ENCODE measurements at regions not wholly inside any gene's neighbourhood (a gene's known extent, or its start where the extent isn't known, plus 50 kb on each side); places are given as distances from the start of the nearest gene placed in this dataset.

DNA sequence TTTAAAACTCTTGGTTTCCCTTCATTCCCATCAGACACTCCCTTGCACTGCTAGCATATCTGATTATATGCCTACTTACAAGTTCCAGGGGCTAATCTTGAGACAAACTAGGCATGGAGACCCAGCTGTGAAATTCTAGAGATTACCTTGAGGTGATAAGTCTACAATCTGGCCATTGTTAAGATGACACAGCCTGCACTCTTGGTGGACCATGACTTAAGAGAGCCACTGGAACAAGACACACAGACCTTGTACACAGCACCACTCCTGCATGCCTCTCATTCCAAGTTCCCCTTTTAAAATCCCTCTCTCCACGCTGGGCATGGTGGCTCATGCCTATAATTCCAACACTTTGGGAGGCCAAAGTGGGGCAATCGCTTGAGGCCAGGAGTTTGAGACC, 387.2 kb upstream of the DCC start:
- no peak for TF ChIP-seq CTCF (IDR thresholded peaks at IDR 0.05; ENCODE audit: control insufficient read depth, extremely low read depth, insufficient read depth)
- no peak overlapping the region for H3K4me3 ChIP-seq (ENCODE audit: low read depth, low read length)
- DNase-seq (ENCODE audit: low read depth), result no peak

GRCh38 chr18:51953521-51953920, 386.5 kb upstream of the DCC start:
- no peak for DNase-seq (ENCODE audit: low read depth)
- no peak for TF ChIP-seq CTCF (IDR thresholded peaks at IDR 0.05; ENCODE audit: control insufficient read depth, extremely low read depth, insufficient read depth)
- no peak overlapping the region for H3K4me3 ChIP-seq (ENCODE audit: low read depth, low read length)

DNA sequence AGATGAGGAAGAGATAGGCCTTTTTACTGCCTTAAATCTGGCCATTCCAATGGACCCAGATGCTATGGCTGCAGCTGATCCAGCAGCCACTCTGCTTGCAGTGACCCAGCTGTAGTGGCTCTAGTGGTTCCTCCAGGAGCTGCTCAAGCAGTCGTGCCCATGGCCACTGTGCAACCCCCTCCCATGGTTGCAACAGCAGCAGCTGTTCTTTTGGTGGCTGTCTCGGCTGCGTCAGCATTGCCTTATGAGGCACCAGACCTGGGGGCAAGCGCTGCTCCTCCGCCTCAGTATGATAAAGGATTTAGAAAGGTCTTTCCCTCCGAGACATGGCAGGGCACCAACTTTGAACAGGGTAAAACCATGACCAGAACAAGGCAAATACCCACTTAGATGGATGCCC, 384.9 kb upstream of the DCC start:
- no peak overlapping the region for H3K4me3 ChIP-seq (ENCODE audit: low read depth, low read length)
- no peak for DNase-seq (ENCODE audit: low read depth)
- TF ChIP-seq CTCF (IDR thresholded peaks at IDR 0.05; ENCODE audit: control insufficient read depth, extremely low read depth, insufficient read depth), result no peak

DNA sequence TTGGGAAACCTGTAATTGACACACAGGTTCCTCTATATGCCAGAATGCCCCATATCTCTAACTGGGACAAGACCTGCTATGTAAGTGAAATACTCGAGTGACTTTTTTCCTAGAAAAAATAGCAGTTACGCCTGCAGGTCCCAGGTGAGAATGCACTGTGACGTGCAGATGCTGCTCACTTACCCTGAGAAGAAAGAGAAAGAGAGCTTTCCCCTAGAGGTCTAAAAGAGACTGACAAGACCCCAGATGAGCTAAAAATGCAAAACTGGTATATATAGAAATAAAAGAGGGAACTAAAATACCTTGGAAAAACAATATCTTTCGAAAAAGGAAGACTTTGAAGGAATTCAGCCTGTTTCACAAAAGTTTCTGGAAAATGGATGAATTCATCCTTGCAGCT, 383.0 kb upstream of the DCC start:
- no peak for DNase-seq (ENCODE audit: low read depth)
- TF ChIP-seq CTCF (IDR thresholded peaks at IDR 0.05; ENCODE audit: control insufficient read depth, extremely low read depth, insufficient read depth), result no peak
- H3K4me3 ChIP-seq (ENCODE audit: low read depth, low read length), result no peak overlapping the region

GRCh38 chr18:51980101-51980500, 359.9 kb upstream of the DCC start:
- no peak overlapping the region for H3K4me3 ChIP-seq (ENCODE audit: low read depth, low read length)
- no peak for TF ChIP-seq CTCF (IDR thresholded peaks at IDR 0.05; ENCODE audit: control insufficient read depth, extremely low read depth, insufficient read depth)
- DNase-seq (ENCODE audit: low read depth), result no peak

DNA sequence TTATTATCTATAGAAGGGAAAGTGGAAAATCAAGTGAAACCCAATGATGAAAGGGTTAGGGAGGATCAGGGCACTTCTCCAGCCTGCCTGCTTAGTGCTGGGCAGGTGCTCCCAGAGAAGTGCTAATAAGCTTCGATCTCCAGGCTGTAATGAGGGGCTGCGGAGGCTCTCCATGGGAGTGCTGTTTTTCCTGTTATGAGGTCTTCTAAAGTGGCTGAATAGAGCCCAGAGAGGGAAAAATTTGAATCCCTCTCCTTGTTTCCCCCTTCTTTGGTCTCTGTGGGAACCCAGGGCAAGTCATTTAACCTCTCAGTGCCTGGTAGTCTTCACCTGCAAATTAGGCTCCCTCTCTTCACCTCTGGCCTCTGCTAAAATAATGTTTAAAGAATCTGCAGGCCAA, 351.7 kb upstream of the DCC start:
- H3K4me3 ChIP-seq (ENCODE audit: low read depth, low read length), result no peak overlapping the region
- no peak for TF ChIP-seq CTCF (IDR thresholded peaks at IDR 0.05; ENCODE audit: control insufficient read depth, extremely low read depth, insufficient read depth)
- DNase-seq (ENCODE audit: low read depth), result no peak

DNA sequence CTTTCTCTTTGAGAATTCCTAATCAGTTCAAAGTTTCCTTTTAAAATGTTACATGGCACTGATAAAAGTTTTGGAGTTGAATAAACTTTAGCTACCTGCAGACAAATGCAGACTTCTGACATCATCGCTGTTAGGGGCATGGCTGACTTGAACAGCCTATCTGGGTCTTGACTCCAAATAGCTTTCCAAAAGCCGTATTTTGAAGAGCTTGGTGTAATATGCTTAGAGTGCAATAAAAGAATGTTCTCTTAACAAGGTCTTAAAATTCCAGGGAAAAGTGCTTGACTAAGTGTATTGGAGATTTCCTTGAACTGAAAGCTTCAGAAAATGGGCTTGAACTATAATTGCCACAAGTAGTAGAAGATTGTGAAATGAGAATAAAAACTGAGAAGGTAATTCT, 342.9 kb upstream of the DCC start:
- DNase-seq (ENCODE audit: low read depth), result no peak
- TF ChIP-seq CTCF (IDR thresholded peaks at IDR 0.05; ENCODE audit: control insufficient read depth, extremely low read depth, insufficient read depth), result no peak

More for the DNA sequence above, 342.9 kb upstream of the DCC start:
- no peak overlapping the region for H3K4me3 ChIP-seq (ENCODE audit: low read depth, low read length)

Measured in LNCaP clone FGC (cell line).